Loucy (cell line): ENCODE measurements at regions not wholly inside any gene's neighbourhood (a gene's known extent, or its start where the extent isn't known, plus 50 kb on each side); places are given as distances from the start of the nearest gene placed in this dataset.

Experiments
- H2AFZ ChIP-seq: fragments of 200-600 bp; sonication (generic); 2 replicates; pipeline ENCODE4 v1.6.0; 2016; ENCODE audit warnings: antibody characterized with exemption, mild to moderate bottlenecking, low read length, moderate library complexity
- H3F3A ChIP-seq: fragments of 200-600 bp; 2 replicates; pipeline ENCODE4 v1.6.0; 2016; ENCODE audit warnings: antibody characterized with exemption, low read depth, mild to moderate bottlenecking
- H3K27me3 ChIP-seq: fragments of 200-600 bp; sonication (generic); 2 replicates; pipeline ENCODE4 v1.6.1; 2014; ENCODE audit warnings: low read length, mild to moderate bottlenecking; ENCODE audit not compliant: insufficient read depth, poor library complexity, severe bottlenecking
- H3K36me3 ChIP-seq: fragments of 200-600 bp; sonication (generic); 2 replicates; pipeline ENCODE4 v1.6.1; 2016; ENCODE audit warnings: low read length; ENCODE audit not compliant: insufficient read depth
- H3K4me1 ChIP-seq: fragments of 200-600 bp; sonication (generic); 2 replicates; pipeline ENCODE4 v1.5.1; 2014; ENCODE audit warnings: low read length, mild to moderate bottlenecking; ENCODE audit not compliant: insufficient read depth, poor library complexity, severe bottlenecking
- H3K4me2 ChIP-seq: fragments of 200-600 bp; sonication (generic); 2 replicates; pipeline ENCODE4 v1.6.0; 2014; ENCODE audit warnings: antibody characterized with exemption, low read length, low read depth, mild to moderate bottlenecking; ENCODE audit not compliant: poor library complexity, severe bottlenecking
- H3K4me3 ChIP-seq: fragments of 200-600 bp; sonication (generic); 2 replicates; pipeline ENCODE4 v1.5.1; 2014; ENCODE audit warnings: low read length, mild to moderate bottlenecking, mixed read lengths; ENCODE audit not compliant: poor library complexity, severe bottlenecking
- H3K79me2 ChIP-seq: fragments of 200-600 bp; sonication (generic); 2 replicates; pipeline ENCODE4 v1.6.1; 2014; ENCODE audit warnings: low read length; ENCODE audit not compliant: insufficient read depth
- H3K9ac ChIP-seq: fragments of 200-600 bp; sonication (generic); 2 replicates; pipeline ENCODE4 v1.6.0; 2014; ENCODE audit warnings: mild to moderate bottlenecking, low read depth, low read length, moderate library complexity; ENCODE audit not compliant: poor library complexity, severe bottlenecking
- H3K9me2 ChIP-seq: fragments of 200-600 bp; sonication (generic); replicated peaks from 2 replicates; pipeline ENCODE4 v1.6.1; 2016; ENCODE audit warnings: low read depth, low read length, mixed read lengths
- H3K9me3 ChIP-seq: fragments of 200-600 bp; sonication (generic); 2 replicates; pipeline ENCODE4 v1.6.1; 2014; ENCODE audit warnings: mild to moderate bottlenecking, antibody characterized with exemption, low read length, low read depth; ENCODE audit not compliant: insufficient read depth
- H4K20me1 ChIP-seq: fragments of 200-600 bp; sonication (generic); 2 replicates; pipeline ENCODE4 v1.6.0; 2014; ENCODE audit warnings: antibody characterized with exemption, low read length, mild to moderate bottlenecking; ENCODE audit not compliant: insufficient read depth, poor library complexity, severe bottlenecking
- CTCF ChIP-seq: fragments of 200-600 bp; sonication (generic); conservative IDR thresholded peaks from 2 replicates; pipeline ENCODE4 v1.5.1; 2014; ENCODE audit warnings: mild to moderate bottlenecking, antibody characterized with exemption, low read length
- EZH2phosphoT487 ChIP-seq: fragments of 200-600 bp; IDR thresholded peaks from 2 replicates; pipeline ENCODE4 v1.6.1; 2018; ENCODE audit warnings: antibody characterized with exemption, mild to moderate bottlenecking, moderate library complexity, borderline replicate concordance

GRCh38 chr6:80544976-80545722, 438.7 kb downstream of the BCKDHB start:
- H3K4me1 ChIP-seq = no peaks in the 10 kb centered on the region
- no peak overlapping the region for H3K9ac ChIP-seq
- H3K36me3 ChIP-seq = no peaks in the 10 kb centered on the region
- no peak overlapping the region for H2AFZ ChIP-seq
- H3K4me3 ChIP-seq = no peak overlapping the region
- no peaks in the 10 kb centered on the region for H3K79me2 ChIP-seq
- H3K4me2 ChIP-seq = no peak overlapping the region
- no peaks in the 10 kb centered on the region for H3K27me3 ChIP-seq
- no peaks in the 10 kb centered on the region for H3K9me2 ChIP-seq
- TF ChIP-seq CTCF (no peak), EZH2phosphoT487 (no peak)
- no peaks in the 10 kb centered on the region for H3F3A ChIP-seq
- no peaks in the 10 kb centered on the region for H4K20me1 ChIP-seq
- H3K9me3 ChIP-seq = no peaks in the 10 kb centered on the region

DNA sequence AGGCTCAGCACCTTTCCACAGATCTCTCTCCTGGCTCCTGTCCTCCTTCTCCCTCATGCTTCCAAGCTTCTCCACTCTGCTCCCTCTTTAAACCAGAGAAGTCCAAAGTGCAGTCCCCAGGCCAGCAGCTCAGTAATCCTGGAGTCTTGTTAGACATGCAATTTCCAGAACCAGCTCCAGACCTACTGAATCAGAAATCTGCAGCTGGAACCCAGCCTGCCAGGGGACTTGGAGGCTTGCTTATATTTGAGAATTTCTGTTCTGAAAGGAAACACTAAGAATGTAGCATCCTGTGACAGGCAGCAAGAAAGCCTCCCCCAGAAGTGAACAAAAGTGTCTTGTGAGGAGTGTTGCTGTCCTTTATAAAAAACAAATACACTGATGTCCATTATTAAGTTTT, 438.1 kb downstream of the BCKDHB start:
- Histone ChIP-seq H3K9me2 (no peaks in the 10 kb centered on the region), H3K4me2 (no peak overlapping the region), H3K9ac (no peak overlapping the region), H3K9me3 (no peaks in the 10 kb centered on the region), H3K4me3 (no peak overlapping the region), H2AFZ (no peak overlapping the region), H3K36me3 (no peaks in the 10 kb centered on the region), H3F3A (no peaks in the 10 kb centered on the region), H3K27me3 (no peaks in the 10 kb centered on the region), H3K4me1 (no peaks in the 10 kb centered on the region), H3K79me2 (no peaks in the 10 kb centered on the region), H4K20me1 (no peaks in the 10 kb centered on the region)
- TF ChIP-seq EZH2phosphoT487 (no peak), CTCF (no peak)

DNA sequence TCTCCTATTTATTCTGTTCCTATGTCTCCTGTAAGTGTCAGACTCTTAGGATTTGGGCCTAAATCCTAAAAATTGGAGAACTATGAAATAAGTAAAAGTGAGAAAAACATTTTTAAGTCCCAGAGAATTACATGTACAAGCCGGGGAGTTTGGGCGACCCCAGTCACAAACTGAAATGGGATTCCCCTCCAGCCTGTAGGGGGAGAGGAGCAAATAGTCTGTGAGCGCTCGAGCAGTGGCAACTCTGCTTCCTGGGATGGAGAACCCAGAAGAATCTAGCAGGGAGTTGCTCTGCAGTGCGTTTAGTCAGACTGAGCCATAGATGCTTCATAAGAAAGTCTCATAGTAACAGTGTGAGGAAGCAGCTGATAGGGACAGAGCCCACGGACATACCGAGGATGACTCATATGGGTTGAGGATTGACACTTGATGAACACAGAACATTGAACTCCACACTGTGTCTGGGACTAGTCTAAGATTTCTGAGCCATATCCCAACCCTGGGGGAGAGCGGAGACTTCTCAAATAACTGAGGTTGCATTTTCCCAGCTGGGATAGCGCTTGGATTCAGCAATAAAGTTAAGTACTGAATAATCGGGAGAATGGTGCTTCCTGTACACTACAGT, 437.2 kb downstream of the BCKDHB start:
- H3K79me2 ChIP-seq = no peaks in the 10 kb centered on the region
- no peaks in the 10 kb centered on the region for H3K4me1 ChIP-seq
- no peaks in the 10 kb centered on the region for H3F3A ChIP-seq
- no peak for TF ChIP-seq CTCF
- no peaks in the 10 kb centered on the region for H4K20me1 ChIP-seq
- no peaks in the 10 kb centered on the region for H3K36me3 ChIP-seq
- no peaks in the 10 kb centered on the region for H3K27me3 ChIP-seq
- no peak overlapping the region for H3K4me3 ChIP-seq
- no peaks in the 10 kb centered on the region for H3K9me2 ChIP-seq
- H3K4me2 ChIP-seq = no peak overlapping the region
- no peak overlapping the region for H3K9ac ChIP-seq
- H2AFZ ChIP-seq = no peak overlapping the region
- no peaks in the 10 kb centered on the region for H3K9me3 ChIP-seq
